Astrocyte (in vitro differentiated cells and primary cell): ENCODE measurements at regions not wholly inside any gene's neighbourhood (a gene's known extent, or its start where the extent isn't known, plus 50 kb on each side); places are given as distances from the start of the nearest gene placed in this dataset.

Experiments used
- DNase-seq: peaks from one replicate; pipeline ENCODE4 v3.0.0-alpha.2; 2010; ENCODE audit warnings: low read depth
- FAIRE-seq: peaks from 2 replicates; lab custom pipeline; 2011; peaks lifted over from hg19 to GRCh38; lab: Jason Lieb, UNC
- H2AFZ ChIP-seq: 2 replicates; pipeline ENCODE4 v1.6.0; 2012; ENCODE audit warnings: low read depth, low read length, inconsistent platforms
- H3K27ac ChIP-seq: 2 replicates; pipeline ENCODE4 v1.5.1; 2011; ENCODE audit warnings: low read depth, low read length, inconsistent platforms
- H3K27me3 ChIP-seq: 2 replicates; pipeline ENCODE4 v1.6.0; 2011; ENCODE audit warnings: low read length, inconsistent platforms; ENCODE audit not compliant: insufficient read depth
- H3K36me3 ChIP-seq: 2 replicates; pipeline ENCODE4 v1.5.1; 2011; ENCODE audit warnings: low read length, inconsistent platforms; ENCODE audit not compliant: insufficient read depth
- H3K4me1 ChIP-seq: 2 replicates; pipeline ENCODE4 v1.5.1; 2011; ENCODE audit warnings: low read length, inconsistent platforms; ENCODE audit not compliant: insufficient read depth
- H3K4me2 ChIP-seq: 2 replicates; pipeline ENCODE4 v1.6.0; 2012; ENCODE audit warnings: low read length, inconsistent platforms
- H3K4me3 ChIP-seq: 2 replicates; pipeline ENCODE4 v1.5.1; 2011; ENCODE audit warnings: low read depth, mild to moderate bottlenecking, low read length, inconsistent platforms; ENCODE audit not compliant: insufficient read depth
- H3K79me2 ChIP-seq: 2 replicates; pipeline ENCODE4 v1.6.0; 2012; ENCODE audit warnings: mild to moderate bottlenecking, low read length, inconsistent platforms; ENCODE audit not compliant: insufficient read depth
- H3K9ac ChIP-seq: 2 replicates; pipeline ENCODE4 v1.6.0; 2012; ENCODE audit warnings: mild to moderate bottlenecking, low read length, inconsistent platforms
- H3K9me3 ChIP-seq: 2 replicates; pipeline ENCODE4 v1.5.1; 2012; ENCODE audit warnings: low read depth, mild to moderate bottlenecking, low read length, inconsistent platforms; ENCODE audit not compliant: insufficient read depth
- H4K20me1 ChIP-seq: 2 replicates; pipeline ENCODE4 v1.6.0; 2012; ENCODE audit warnings: low read length, inconsistent platforms; ENCODE audit not compliant: insufficient read depth
- H3K27ac Mint-ChIP-seq: one replicate; pipeline ENCODE4 v1.8.0; 2021; ENCODE audit warnings: mild to moderate bottlenecking, mixed read lengths; ENCODE audit not compliant: unreplicated experiment
- H3K27me3 Mint-ChIP-seq: one replicate; pipeline ENCODE4 v1.8.0; 2021; ENCODE audit warnings: low read depth, mixed read lengths; ENCODE audit not compliant: unreplicated experiment
- H3K36me3 Mint-ChIP-seq: one replicate; pipeline ENCODE4 v1.8.0; 2021; ENCODE audit warnings: low read depth, mixed read lengths; ENCODE audit not compliant: unreplicated experiment
- H3K4me1 Mint-ChIP-seq: one replicate; pipeline ENCODE4 v1.8.0; 2021; ENCODE audit warnings: low read depth, mixed read lengths; ENCODE audit not compliant: unreplicated experiment
- H3K4me3 Mint-ChIP-seq: one replicate; pipeline ENCODE4 v1.8.0; 2021; ENCODE audit warnings: mild to moderate bottlenecking, moderate library complexity, mixed read lengths; ENCODE audit not compliant: unreplicated experiment
- H3K9me3 Mint-ChIP-seq: one replicate; pipeline ENCODE4 v1.8.0; 2021; ENCODE audit warnings: mild to moderate bottlenecking, mixed read lengths; ENCODE audit not compliant: unreplicated experiment
- EZH2 ChIP-seq: IDR thresholded peaks from 2 replicates; pipeline ENCODE4 v1.6.1; 2012; ENCODE audit warnings: mild to moderate bottlenecking, low read length, inconsistent platforms; ENCODE audit not compliant: insufficient read depth
- TF ChIP-seq, protein P1 (sequence below): IDR thresholded peaks from 2 replicates; pipeline ENCODE4 v1.5.1; 2011; ENCODE audit warnings: low read depth, mild to moderate bottlenecking, inconsistent platforms, low read length, moderate library complexity; ENCODE audit not compliant: insufficient read depth

DNA sequence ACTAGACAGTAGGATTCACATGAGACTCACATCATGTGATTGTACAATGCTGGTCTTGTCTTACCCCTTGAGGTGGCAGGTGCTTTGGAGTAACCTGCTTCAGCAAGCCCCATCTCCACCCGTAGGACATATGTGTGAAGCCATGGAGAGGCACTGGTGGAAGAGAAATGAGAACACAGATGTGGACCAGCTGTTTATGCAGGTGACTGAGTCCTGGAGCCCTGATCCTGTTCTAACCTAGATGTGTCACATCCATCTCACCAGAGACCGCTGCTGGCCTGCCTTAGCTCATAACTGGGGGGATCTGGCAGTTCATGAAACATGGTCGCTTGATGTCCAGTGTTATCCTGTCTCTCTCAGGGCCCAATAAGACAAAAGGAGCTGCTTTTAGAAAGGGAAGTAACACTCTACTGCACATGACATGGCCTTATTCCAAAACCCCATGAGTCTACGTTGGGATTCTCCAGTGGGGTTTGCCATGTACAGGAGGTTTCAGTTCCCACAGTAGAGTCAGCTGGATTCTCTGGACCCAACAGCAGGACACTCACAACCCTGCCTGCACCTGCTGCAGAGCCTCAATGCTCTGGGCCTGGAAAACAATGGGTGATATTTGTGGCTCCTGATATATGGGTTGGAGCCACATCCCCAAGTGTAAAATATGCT lies 62.0 kb downstream of the GGTLC2 start:
- no peaks in the 10 kb centered on the region for H3K9me3 ChIP-seq
- Mint-ChIP-seq H3K9me3 (no peaks in the 10 kb centered on the region), H3K27me3 (peaks cover 73% of the 10 kb centered on the region), H3K4me1 (no peaks in the 10 kb centered on the region), H3K27ac (no peak overlapping the region), H3K36me3 (no peaks in the 10 kb centered on the region), H3K4me3 (no peak overlapping the region)
- H3K27ac ChIP-seq: no peak overlapping the region
- H3K4me2 ChIP-seq: no peak overlapping the region
- DNase-seq (no peak), FAIRE-seq (no peak)
- H3K79me2 ChIP-seq: no peaks in the 10 kb centered on the region
- H3K27me3 ChIP-seq: peaks cover 5% of the 10 kb centered on the region
- H3K4me3 ChIP-seq: no peak overlapping the region
- H3K9ac ChIP-seq: no peak overlapping the region
- H4K20me1 ChIP-seq: no peaks in the 10 kb centered on the region
- no peaks in the 10 kb centered on the region for H3K4me1 ChIP-seq
- TF ChIP-seq, protein P1, sequence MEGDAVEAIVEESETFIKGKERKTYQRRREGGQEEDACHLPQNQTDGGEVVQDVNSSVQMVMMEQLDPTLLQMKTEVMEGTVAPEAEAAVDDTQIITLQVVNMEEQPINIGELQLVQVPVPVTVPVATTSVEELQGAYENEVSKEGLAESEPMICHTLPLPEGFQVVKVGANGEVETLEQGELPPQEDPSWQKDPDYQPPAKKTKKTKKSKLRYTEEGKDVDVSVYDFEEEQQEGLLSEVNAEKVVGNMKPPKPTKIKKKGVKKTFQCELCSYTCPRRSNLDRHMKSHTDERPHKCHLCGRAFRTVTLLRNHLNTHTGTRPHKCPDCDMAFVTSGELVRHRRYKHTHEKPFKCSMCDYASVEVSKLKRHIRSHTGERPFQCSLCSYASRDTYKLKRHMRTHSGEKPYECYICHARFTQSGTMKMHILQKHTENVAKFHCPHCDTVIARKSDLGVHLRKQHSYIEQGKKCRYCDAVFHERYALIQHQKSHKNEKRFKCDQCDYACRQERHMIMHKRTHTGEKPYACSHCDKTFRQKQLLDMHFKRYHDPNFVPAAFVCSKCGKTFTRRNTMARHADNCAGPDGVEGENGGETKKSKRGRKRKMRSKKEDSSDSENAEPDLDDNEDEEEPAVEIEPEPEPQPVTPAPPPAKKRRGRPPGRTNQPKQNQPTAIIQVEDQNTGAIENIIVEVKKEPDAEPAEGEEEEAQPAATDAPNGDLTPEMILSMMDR: no peak
- no peak for TF ChIP-seq EZH2
- H3K36me3 ChIP-seq: no peaks in the 10 kb centered on the region
- H2AFZ ChIP-seq: no peak overlapping the region

DNA sequence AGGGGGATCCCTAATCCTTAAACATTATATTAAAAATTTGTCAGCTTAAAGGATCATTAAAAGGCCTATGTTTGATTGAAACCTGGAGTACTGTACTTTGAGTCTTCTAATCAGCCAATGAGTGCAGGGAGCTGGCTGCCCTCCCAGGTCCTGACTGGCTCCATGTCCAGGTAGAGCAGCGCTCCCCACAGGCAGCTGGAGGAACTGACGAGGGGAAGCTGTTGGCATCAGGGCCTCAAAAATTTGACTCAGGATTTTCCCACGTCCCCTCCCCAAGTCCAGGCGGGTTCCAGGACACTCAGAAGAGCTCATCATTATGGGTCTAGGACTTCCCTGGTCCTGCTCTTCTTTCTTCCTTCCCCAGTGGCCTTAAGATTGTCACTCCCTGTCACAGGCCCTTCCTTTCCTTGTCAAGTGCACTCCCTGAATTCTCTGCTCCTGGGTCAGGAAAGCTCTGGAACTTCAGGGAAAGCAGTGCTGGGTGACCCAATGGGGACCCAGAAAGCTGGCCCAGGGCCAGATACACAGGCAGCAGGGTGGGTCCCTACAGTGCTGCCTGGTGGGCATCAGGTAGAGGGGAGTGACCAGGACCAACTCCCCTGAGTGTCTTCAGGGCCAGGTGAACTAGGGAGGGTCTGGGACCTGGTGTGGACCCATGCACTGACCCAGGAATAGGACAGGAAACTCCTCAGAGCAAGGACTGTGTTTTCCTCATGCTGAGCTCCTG lies 65.5 kb downstream of the GGTLC2 start:
- no peak overlapping the region for H3K27ac Mint-ChIP-seq
- Histone ChIP-seq H3K36me3 (no peaks in the 10 kb centered on the region), H3K79me2 (no peaks in the 10 kb centered on the region), H2AFZ (no peak overlapping the region), H3K4me3 (no peak overlapping the region), H4K20me1 (no peaks in the 10 kb centered on the region), H3K27ac (no peak overlapping the region), H3K4me1 (no peaks in the 10 kb centered on the region), H3K9ac (no peak overlapping the region), H3K4me2 (no peak overlapping the region), H3K9me3 (no peaks in the 10 kb centered on the region), H3K27me3 (peaks cover 5% of the 10 kb centered on the region)
- FAIRE-seq (no peak), DNase-seq (no peak)
- H3K4me1 Mint-ChIP-seq: no peaks in the 10 kb centered on the region
- TF ChIP-seq, protein P1: no peak
- no peak for TF ChIP-seq EZH2
- H3K36me3 Mint-ChIP-seq: no peaks in the 10 kb centered on the region
- H3K27me3 Mint-ChIP-seq: peaks cover 79% of the 10 kb centered on the region
- no peak overlapping the region for H3K4me3 Mint-ChIP-seq
- no peaks in the 10 kb centered on the region for H3K9me3 Mint-ChIP-seq
